Thymus (tissue), 11 donors: ENCODE measurements at regions not wholly inside any gene's neighbourhood (a gene's known extent, or its start where the extent isn't known, plus 50 kb on each side); places are given as distances from the start of the nearest gene placed in this dataset.

Experiments
- DNase-seq, 9 donors: peaks; one replicate each; pipeline ENCODE4 v3.0.0-alpha.2; 2013; ENCODE audit warnings: low spot score in 9 of 9, low read depth in 6 of 9, missing footprints in 1 of 9
- H3K27ac ChIP-seq, 2 donors: one replicate each; pipeline ENCODE4 v1.5.1; 2013; ENCODE audit warnings: control low read depth in 1 of 2, low read depth in 1 of 2, low read length in 1 of 2, mild to moderate bottlenecking in 1 of 2, moderate library complexity in 1 of 2
- H3K27me3 ChIP-seq, 2 donors: one replicate each; pipeline ENCODE4 v1.5.1; 2013; ENCODE audit warnings: low read length in 1 of 2; ENCODE audit not compliant: control insufficient read depth in 2 of 2, insufficient read depth in 1 of 2
- H3K36me3 ChIP-seq, 2 donors: one replicate each; pipeline ENCODE4 v1.5.1; 2013; ENCODE audit warnings: low read length in 1 of 2, mild to moderate bottlenecking in 1 of 2, moderate library complexity in 1 of 2; ENCODE audit not compliant: control insufficient read depth in 2 of 2, insufficient read depth in 2 of 2
- H3K4me1 ChIP-seq, 2 donors: one replicate each; pipeline ENCODE4 v1.5.1; 2013; ENCODE audit warnings: low read length in 2 of 2; ENCODE audit not compliant: control insufficient read depth in 2 of 2, insufficient read depth in 2 of 2
- H3K4me3 ChIP-seq, 2 donors: one replicate each; pipeline ENCODE4 v1.5.1; 2013; ENCODE audit warnings: low read length in 2 of 2, control low read depth in 1 of 2, mild to moderate bottlenecking in 1 of 2
- H3K9me3 ChIP-seq, 2 donors: one replicate each; pipeline ENCODE4 v1.5.1; 2013; ENCODE audit warnings: low read length in 1 of 2, mild to moderate bottlenecking in 1 of 2; ENCODE audit not compliant: control insufficient read depth in 2 of 2, insufficient read depth in 1 of 2
- WGBS: extraction: QIAGEN DNeasy Blood & Tissue Kit; methylation state at CpG from one replicate; pipeline ENCODE4 v1.1.7; 2013; 5-methylcytosine and 5-hydroxymethylcytosine counted together
- donor health status: healthy.

DNA sequence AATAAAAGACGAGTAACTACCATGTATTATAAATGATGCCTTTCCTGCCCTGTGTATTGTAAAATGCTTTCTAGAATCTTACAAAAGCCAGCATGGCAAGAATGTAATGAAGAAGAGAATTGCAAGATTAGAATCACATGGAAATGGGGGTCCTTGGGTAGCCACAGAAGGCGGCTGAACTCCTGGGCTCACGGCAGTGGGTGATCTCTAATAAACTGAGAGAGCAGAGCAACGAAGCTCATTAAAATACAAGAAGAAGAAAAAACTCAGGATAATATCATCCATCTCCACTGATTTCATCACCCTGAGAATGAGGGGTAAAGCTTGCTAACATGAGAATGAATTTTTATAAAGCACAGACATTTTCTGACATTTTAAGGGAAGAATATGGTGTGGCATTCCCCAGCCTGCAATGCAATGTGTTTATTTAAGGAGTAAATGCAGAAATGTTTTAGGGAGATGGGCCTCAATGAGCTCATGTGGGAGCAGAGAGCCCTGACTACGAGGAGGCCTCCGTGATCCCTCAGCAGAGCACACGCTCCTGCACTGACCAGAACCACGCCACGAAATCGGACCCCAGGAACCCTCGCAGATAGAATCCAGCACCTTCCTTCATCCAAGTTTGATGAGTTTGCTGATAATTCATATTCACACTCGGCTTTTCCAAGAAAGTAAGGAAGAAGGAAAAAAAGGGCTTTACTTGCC lies 92.7 kb upstream of the PFKP start:
- no peaks in the 10 kb centered on the region for H3K9me3 ChIP-seq
- peaks cover 0 to 2% of the 10 kb centered on the region in 2 donors for H3K27me3 ChIP-seq
- 95% methylated on average over 12 of the region's 12 CpGs for WGBS
- no peak overlapping the region for H3K27ac ChIP-seq
- no peaks in the 10 kb centered on the region for H3K4me1 ChIP-seq
- H3K4me3 ChIP-seq, result no peak overlapping the region
- H3K36me3 ChIP-seq, result no peaks in the 10 kb centered on the region
- DNase-seq, result no peak

DNA sequence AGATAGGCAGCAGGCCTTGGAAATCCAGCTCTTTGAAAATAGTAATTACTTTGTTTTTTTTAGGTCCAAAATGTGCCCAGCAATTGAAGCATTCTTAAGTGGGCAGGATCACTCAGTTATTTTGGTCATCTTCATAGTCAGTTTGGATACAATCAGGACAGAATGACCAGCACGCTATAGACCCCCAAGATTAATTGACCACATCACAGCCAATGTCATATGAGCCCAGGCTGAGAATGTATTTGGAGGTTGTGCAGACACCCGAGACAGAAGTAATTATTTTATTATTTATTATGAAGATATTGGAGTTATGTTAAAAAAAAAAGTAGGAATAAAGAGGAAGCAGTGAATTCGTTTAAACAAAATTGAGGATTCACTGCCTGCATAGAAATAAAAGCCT lies 93.3 kb upstream of the PFKP start:
- Histone ChIP-seq H3K4me3 (no peak overlapping the region), H3K9me3 (no peaks in the 10 kb centered on the region), H3K4me1 (no peaks in the 10 kb centered on the region), H3K27me3 (peaks cover 0 to 2% of the 10 kb centered on the region in 2 donors), H3K27ac (no peak overlapping the region), H3K36me3 (no peaks in the 10 kb centered on the region)
- DNase-seq, result no peak
- 83% methylated on average over 3 of the region's 3 CpGs for WGBS

DNA sequence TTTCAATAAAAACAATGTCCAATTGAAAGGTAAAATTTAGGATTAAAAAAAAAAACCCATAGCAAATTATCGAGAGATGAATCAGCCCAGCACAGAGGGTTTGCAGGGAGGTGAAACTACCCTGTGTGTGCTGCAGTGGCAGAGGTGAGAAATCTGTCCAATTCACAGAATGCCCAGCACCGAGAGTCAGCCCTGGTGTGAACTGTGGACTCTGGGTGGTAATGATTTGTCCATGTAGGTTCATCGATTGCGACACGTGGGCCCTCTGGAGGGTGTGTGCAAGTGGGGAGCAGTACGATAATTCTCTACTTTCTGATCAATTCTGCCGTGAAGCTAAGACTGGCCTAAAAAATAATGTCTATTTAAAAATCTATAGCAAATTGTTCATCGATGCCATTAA lies 94.5 kb upstream of the PFKP start:
- Histone ChIP-seq H3K27ac (no peak overlapping the region), H3K4me1 (no peaks in the 10 kb centered on the region), H3K36me3 (no peaks in the 10 kb centered on the region), H3K4me3 (no peak overlapping the region), H3K27me3 (peaks cover 0 to 2% of the 10 kb centered on the region in 2 donors), H3K9me3 (no peaks in the 10 kb centered on the region)
- 97% methylated on average over 8 of the region's 8 CpGs for WGBS
- DNase-seq, result no peak

DNA sequence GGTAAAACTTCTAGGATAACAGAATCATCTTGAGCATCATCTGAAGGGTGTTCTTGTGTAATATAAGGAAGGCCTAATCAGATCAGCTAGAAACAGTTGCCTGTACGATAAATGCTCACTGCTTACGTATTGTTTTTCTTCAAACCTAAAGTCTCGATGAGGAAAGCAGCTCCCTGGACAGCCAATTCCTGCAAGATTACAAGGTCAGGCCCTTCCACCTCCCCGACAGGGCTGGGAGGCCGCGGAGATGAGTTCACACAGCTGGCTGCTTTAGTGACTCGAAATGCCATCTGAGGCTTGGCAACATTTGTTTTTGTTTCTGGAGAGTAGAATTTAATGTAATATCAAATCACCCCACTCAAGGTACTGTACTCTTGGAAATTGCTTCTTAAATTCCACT lies 95.1 kb upstream of the PFKP start:
- peaks cover 0 to 2% of the 10 kb centered on the region in 2 donors for H3K27me3 ChIP-seq
- 89% methylated on average over 7 of the region's 7 CpGs for WGBS
- H3K27ac ChIP-seq, result no peak overlapping the region
- no peaks in the 10 kb centered on the region for H3K4me1 ChIP-seq
- no peak for DNase-seq
- no peaks in the 10 kb centered on the region for H3K9me3 ChIP-seq
- H3K4me3 ChIP-seq, result no peak overlapping the region
- no peaks in the 10 kb centered on the region for H3K36me3 ChIP-seq

DNA sequence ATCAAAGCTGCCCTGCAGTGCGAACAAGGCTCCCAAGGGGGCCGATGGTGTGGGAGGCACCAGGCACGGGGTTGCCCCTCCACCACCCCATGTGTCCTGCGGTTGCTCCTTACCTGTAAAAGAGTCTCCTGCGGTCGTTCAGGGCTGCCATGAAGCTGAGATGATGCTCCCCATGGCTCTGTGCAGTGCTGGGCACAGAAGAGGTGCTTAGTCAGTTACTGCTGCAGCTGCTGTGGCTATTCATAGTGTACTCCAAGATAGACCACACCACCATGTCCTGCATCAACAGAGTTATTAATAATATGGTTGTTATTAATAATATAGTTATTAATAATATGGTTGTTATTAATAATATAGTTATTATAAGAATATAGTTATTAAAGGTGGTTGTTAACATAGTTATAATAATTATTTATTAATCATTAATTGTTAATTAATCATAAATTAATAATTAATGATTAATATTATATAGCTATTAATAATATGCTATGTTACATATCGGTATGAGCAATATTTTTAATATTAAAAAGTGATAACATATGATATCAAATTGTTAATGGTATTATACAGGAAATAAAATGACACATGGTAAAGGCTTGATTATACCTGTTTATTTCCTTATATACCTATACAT lies 97.0 kb upstream of the PFKP start:
- Histone ChIP-seq H3K36me3 (no peaks in the 10 kb centered on the region), H3K27me3 (peaks cover 0 to 2% of the 10 kb centered on the region in 2 donors), H3K9me3 (no peaks in the 10 kb centered on the region), H3K27ac (no peak overlapping the region), H3K4me1 (no peaks in the 10 kb centered on the region), H3K4me3 (no peak overlapping the region)
- no peak for DNase-seq
- 91% methylated on average over 7 of the region's 7 CpGs for WGBS

DNA sequence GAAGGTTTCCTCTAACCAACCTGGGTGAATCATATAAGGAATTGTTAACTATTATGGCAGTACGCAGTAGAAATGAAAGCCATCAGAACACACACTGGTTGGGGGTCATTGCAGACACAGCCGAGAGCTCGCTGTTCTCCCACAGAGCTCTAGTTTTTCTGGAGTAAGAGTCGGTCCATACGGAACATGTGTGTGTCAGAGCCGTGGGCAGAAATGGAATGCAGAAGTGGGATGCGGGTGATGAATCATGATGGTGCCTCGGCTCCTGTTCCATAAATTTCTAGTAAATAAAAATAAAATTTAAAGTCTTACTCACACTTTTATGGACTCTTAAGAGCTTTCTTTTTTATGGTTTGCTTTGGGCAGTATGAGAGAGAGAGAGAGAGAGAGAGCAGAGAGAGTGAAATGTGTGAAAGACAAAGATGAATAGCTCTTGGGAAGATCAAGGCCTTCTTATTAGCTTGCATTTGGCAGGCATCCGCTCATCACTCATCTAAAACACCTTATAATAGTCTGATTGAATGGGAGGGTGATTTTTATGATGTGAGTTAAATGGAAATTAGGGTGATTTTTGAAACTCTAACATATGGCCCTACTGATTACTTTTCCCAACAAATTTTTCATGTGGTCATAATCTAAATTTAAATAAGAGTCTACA lies 98.8 kb upstream of the PFKP start:
- DNase-seq, result no peak
- Histone ChIP-seq H3K4me3 (no peak overlapping the region), H3K36me3 (no peaks in the 10 kb centered on the region), H3K27me3 (peaks cover 0 to 2% of the 10 kb centered on the region in 2 donors), H3K4me1 (no peaks in the 10 kb centered on the region), H3K9me3 (no peaks in the 10 kb centered on the region), H3K27ac (no peak overlapping the region)
- 96% methylated on average over 9 of the region's 9 CpGs for WGBS

DNA sequence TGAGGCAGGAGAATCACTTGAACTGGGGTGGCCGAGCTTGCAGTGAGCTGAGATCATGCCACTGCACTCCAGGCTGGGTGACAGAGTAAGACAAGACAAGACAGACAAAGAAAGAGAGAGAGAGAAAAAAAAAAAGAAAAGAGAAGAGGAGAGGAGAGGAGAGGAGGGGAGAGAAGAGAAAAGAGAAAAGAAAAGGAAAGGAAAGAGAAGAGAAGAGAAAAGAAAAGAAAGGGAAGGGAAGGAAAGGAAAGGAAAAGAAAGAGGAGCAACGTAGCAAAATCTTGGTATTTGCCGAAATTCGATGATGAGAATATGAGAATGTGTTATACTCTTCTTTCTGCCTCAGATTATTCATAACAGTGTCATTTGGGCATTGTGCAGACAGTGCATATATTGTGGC lies 101.2 kb upstream of the PFKP start:
- WGBS, result 87% methylated on average over 4 of the region's 4 CpGs
- H3K9me3 ChIP-seq, result no peaks in the 10 kb centered on the region
- H3K36me3 ChIP-seq, result no peaks in the 10 kb centered on the region
- DNase-seq, result no peak
- no peak overlapping the region for H3K27ac ChIP-seq
- H3K4me1 ChIP-seq, result no peaks in the 10 kb centered on the region
- no peak overlapping the region for H3K4me3 ChIP-seq
- no peaks in the 10 kb centered on the region for H3K27me3 ChIP-seq

DNA sequence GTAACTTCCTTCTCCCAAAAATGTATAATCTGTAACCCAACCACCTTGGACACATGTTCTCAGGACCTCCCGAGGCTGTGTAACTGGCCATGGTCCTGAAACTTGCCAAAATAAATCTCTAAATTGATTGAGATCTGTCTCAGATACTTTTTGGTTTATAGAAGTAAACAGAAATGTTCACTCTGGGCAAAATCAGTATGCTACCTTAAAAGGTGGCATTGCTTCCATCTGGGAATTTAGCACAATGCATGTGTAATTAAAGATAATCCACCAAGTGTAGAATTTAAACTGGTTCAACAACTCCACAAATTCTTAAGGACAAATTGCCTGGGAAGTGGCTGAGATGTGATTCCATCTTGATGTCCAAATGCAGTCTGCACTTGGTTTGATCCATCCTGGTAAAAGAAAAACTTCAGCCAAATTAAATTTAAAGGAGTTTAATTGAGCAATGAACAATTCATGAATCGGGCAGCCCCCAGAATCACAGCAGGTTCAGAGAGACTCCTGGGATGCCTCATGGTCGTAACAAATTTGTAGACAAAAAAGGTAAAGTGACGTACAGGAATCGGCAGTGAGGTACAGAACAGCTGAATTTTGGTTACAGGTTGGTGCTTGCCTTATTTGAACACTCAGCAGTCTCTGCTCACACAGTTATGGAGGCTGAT lies 102.6 kb upstream of the PFKP start:
- Histone ChIP-seq H3K4me1 (no peaks in the 10 kb centered on the region), H3K27ac (no peak overlapping the region), H3K27me3 (no peaks in the 10 kb centered on the region), H3K4me3 (no peak overlapping the region), H3K9me3 (no peaks in the 10 kb centered on the region), H3K36me3 (no peaks in the 10 kb centered on the region)
- DNase-seq, result peak in 2 of 9 donors; percentile 8 to 15
- WGBS, result 87% methylated on average over 5 of the region's 5 CpGs
